Activated T-cell treated with anti-CD3 and anti-CD28 coated beads, Interleukin-2, amount 50 U/mL, for 24 hours (primary cell): ENCODE measurements at regions not wholly inside any gene's neighbourhood (a gene's known extent, or its start where the extent isn't known, plus 50 kb on each side); places are given as distances from the start of the nearest gene placed in this dataset.

Experiments used
- DNase-seq: peaks from one replicate; pipeline ENCODE4 v3.0.0-alpha.2; 2020
- H3K27ac Mint-ChIP-seq: 2 replicates; pipeline ENCODE4 v1.8.0; 2020; ENCODE audit warnings: mild to moderate bottlenecking, mixed read lengths
- H3K27me3 Mint-ChIP-seq: 2 replicates; pipeline ENCODE4 v1.8.0; 2020; ENCODE audit warnings: mixed read lengths
- H3K36me3 Mint-ChIP-seq: 2 replicates; pipeline ENCODE4 v1.8.0; 2020; ENCODE audit warnings: low read depth, mixed read lengths
- H3K4me1 Mint-ChIP-seq: 2 replicates; pipeline ENCODE4 v1.8.0; 2020; ENCODE audit warnings: low read depth, mixed read lengths
- H3K4me3 Mint-ChIP-seq: 2 replicates; pipeline ENCODE4 v1.8.0; 2020; ENCODE audit warnings: mild to moderate bottlenecking, moderate library complexity, mixed read lengths
- H3K9me3 Mint-ChIP-seq: 2 replicates; pipeline ENCODE4 v1.8.0; 2020; ENCODE audit warnings: mixed read lengths

GRCh38 chr2:105691947-105692390, 52.7 kb upstream of the NCK2 start:
- Mint-ChIP-seq H3K4me1 (no peaks in the 10 kb centered on the region), H3K36me3 (no peaks in the 10 kb centered on the region), H3K27me3 (no peaks in the 10 kb centered on the region), H3K4me3 (no peak overlapping the region), H3K9me3 (no peaks in the 10 kb centered on the region), H3K27ac (no peak overlapping the region)
- DNase-seq, result no peak

GRCh38 chr2:105690566-105690965, 54.1 kb upstream of the NCK2 start:
- no peaks in the 10 kb centered on the region for H3K27me3 Mint-ChIP-seq
- no peaks in the 10 kb centered on the region for H3K9me3 Mint-ChIP-seq
- DNase-seq, result no peak
- no peaks in the 10 kb centered on the region for H3K36me3 Mint-ChIP-seq
- no peaks in the 10 kb centered on the region for H3K4me1 Mint-ChIP-seq
- H3K27ac Mint-ChIP-seq, result no peak overlapping the region
- H3K4me3 Mint-ChIP-seq, result no peak overlapping the region

- no peak for DNase-seq
- H3K4me1 Mint-ChIP-seq, result no peaks in the 10 kb centered on the region
- no peaks in the 10 kb centered on the region for H3K36me3 Mint-ChIP-seq
- H3K4me3 Mint-ChIP-seq, result no peak overlapping the region
- H3K9me3 Mint-ChIP-seq, result no peaks in the 10 kb centered on the region
- no peaks in the 10 kb centered on the region for H3K27me3 Mint-ChIP-seq
- no peak overlapping the region for H3K27ac Mint-ChIP-seq
Measured at GRCh38 chr2:105689484-105689883, 55.2 kb upstream of the NCK2 start.

GRCh38 chr2:105688946-105689345, 55.8 kb upstream of the NCK2 start:
- H3K4me3 Mint-ChIP-seq, result no peak overlapping the region
- no peaks in the 10 kb centered on the region for H3K36me3 Mint-ChIP-seq
- no peaks in the 10 kb centered on the region for H3K4me1 Mint-ChIP-seq
- H3K9me3 Mint-ChIP-seq, result no peaks in the 10 kb centered on the region
- no peak overlapping the region for H3K27ac Mint-ChIP-seq
- H3K27me3 Mint-ChIP-seq, result no peaks in the 10 kb centered on the region
- no peak for DNase-seq

- DNase-seq, result no peak
- Mint-ChIP-seq H3K27me3 (no peaks in the 10 kb centered on the region), H3K9me3 (no peaks in the 10 kb centered on the region), H3K4me3 (no peak overlapping the region), H3K27ac (no peak overlapping the region), H3K36me3 (no peaks in the 10 kb centered on the region), H3K4me1 (peaks cover 15% of the 10 kb centered on the region)
Measured at GRCh38 chr2:105686588-105686987, 58.1 kb upstream of the NCK2 start.

- DNase-seq, result no peak
- Mint-ChIP-seq H3K27me3 (no peaks in the 10 kb centered on the region), H3K36me3 (no peaks in the 10 kb centered on the region), H3K9me3 (no peaks in the 10 kb centered on the region), H3K27ac (no peak overlapping the region), H3K4me1 (peaks cover 22% of the 10 kb centered on the region), H3K4me3 (no peak overlapping the region)
Measured at GRCh38 chr2:105683011-105683492, 61.7 kb upstream of the NCK2 start.

- H3K36me3 Mint-ChIP-seq, result no peaks in the 10 kb centered on the region
- H3K4me3 Mint-ChIP-seq, result no peak overlapping the region
- H3K9me3 Mint-ChIP-seq, result no peaks in the 10 kb centered on the region
- H3K4me1 Mint-ChIP-seq, result peaks cover 22% of the 10 kb centered on the region
- no peaks in the 10 kb centered on the region for H3K27me3 Mint-ChIP-seq
- no peak overlapping the region for H3K27ac Mint-ChIP-seq
- DNase-seq, result no peak
Measured at GRCh38 chr2:105682401-105682800, 62.3 kb upstream of the NCK2 start.

- no peak for DNase-seq
- Mint-ChIP-seq H3K9me3 (no peaks in the 10 kb centered on the region), H3K27ac (no peak overlapping the region), H3K4me1 (peaks cover 22% of the 10 kb centered on the region), H3K27me3 (no peaks in the 10 kb centered on the region), H3K36me3 (no peaks in the 10 kb centered on the region), H3K4me3 (no peak overlapping the region)
Measured at GRCh38 chr2:105681927-105682326, 62.8 kb upstream of the NCK2 start.

GRCh38 chr2:105680357-105680756, 64.4 kb upstream of the NCK2 start:
- peaks cover 32% of the 10 kb centered on the region for H3K4me1 Mint-ChIP-seq
- H3K27ac Mint-ChIP-seq, result no peak overlapping the region
- no peaks in the 10 kb centered on the region for H3K9me3 Mint-ChIP-seq
- no peak overlapping the region for H3K4me3 Mint-ChIP-seq
- no peak for DNase-seq
- no peaks in the 10 kb centered on the region for H3K27me3 Mint-ChIP-seq
- no peaks in the 10 kb centered on the region for H3K36me3 Mint-ChIP-seq

GRCh38 chr2:105678346-105678745, 66.4 kb upstream of the NCK2 start:
- no peaks in the 10 kb centered on the region for H3K27me3 Mint-ChIP-seq
- no peak for DNase-seq
- no peaks in the 10 kb centered on the region for H3K9me3 Mint-ChIP-seq
- H3K27ac Mint-ChIP-seq, result no peak overlapping the region
- H3K4me1 Mint-ChIP-seq, result peaks cover 44% of the 10 kb centered on the region
- H3K36me3 Mint-ChIP-seq, result no peaks in the 10 kb centered on the region
- H3K4me3 Mint-ChIP-seq, result no peak overlapping the region

- Mint-ChIP-seq H3K27me3 (no peaks in the 10 kb centered on the region), H3K9me3 (no peaks in the 10 kb centered on the region), H3K36me3 (no peaks in the 10 kb centered on the region), H3K4me1 (peaks cover 40% of the 10 kb centered on the region), H3K27ac (no peak overlapping the region), H3K4me3 (no peak overlapping the region)
- no peak for DNase-seq
Measured at GRCh38 chr2:105677901-105678300, 66.8 kb upstream of the NCK2 start.

- no peaks in the 10 kb centered on the region for H3K27me3 Mint-ChIP-seq
- H3K4me3 Mint-ChIP-seq, result no peak overlapping the region
- peaks cover 31% of the 10 kb centered on the region for H3K4me1 Mint-ChIP-seq
- H3K36me3 Mint-ChIP-seq, result no peaks in the 10 kb centered on the region
- DNase-seq, result no peak
- peak overlapping the region; percentile 57 for H3K27ac Mint-ChIP-seq
- H3K9me3 Mint-ChIP-seq, result no peaks in the 10 kb centered on the region
Measured at GRCh38 chr2:105675841-105676240, 68.9 kb upstream of the NCK2 start.

- Mint-ChIP-seq H3K4me1 (peaks cover 31% of the 10 kb centered on the region), H3K9me3 (no peaks in the 10 kb centered on the region), H3K27ac (peak overlapping the region; percentile 86), H3K4me3 (no peak overlapping the region), H3K36me3 (no peaks in the 10 kb centered on the region), H3K27me3 (no peaks in the 10 kb centered on the region)
- peak; percentile 55 for DNase-seq
Measured at GRCh38 chr2:105674859-105675541, 69.7 kb upstream of the NCK2 start.

GRCh38 chr2:105674401-105674800, 70.3 kb upstream of the NCK2 start:
- H3K4me3 Mint-ChIP-seq, result no peak overlapping the region
- no peaks in the 10 kb centered on the region for H3K27me3 Mint-ChIP-seq
- no peak for DNase-seq
- H3K36me3 Mint-ChIP-seq, result no peaks in the 10 kb centered on the region
- H3K27ac Mint-ChIP-seq, result peak overlapping the region; percentile 86
- peaks cover 31% of the 10 kb centered on the region for H3K4me1 Mint-ChIP-seq
- no peaks in the 10 kb centered on the region for H3K9me3 Mint-ChIP-seq

GRCh38 chr2:105671156-105671555, 73.6 kb upstream of the NCK2 start:
- H3K27ac Mint-ChIP-seq, result no peak overlapping the region
- no peaks in the 10 kb centered on the region for H3K36me3 Mint-ChIP-seq
- no peak overlapping the region for H3K4me3 Mint-ChIP-seq
- H3K27me3 Mint-ChIP-seq, result no peaks in the 10 kb centered on the region
- DNase-seq, result no peak
- H3K9me3 Mint-ChIP-seq, result peaks cover 13% of the 10 kb centered on the region
- peaks cover 21% of the 10 kb centered on the region for H3K4me1 Mint-ChIP-seq
